ENCODE measurements at regions not wholly inside any gene's neighbourhood (a gene's known extent, or its start where the extent isn't known, plus 50 kb on each side); places are given as distances from the start of the nearest gene placed in this dataset.

DNA sequence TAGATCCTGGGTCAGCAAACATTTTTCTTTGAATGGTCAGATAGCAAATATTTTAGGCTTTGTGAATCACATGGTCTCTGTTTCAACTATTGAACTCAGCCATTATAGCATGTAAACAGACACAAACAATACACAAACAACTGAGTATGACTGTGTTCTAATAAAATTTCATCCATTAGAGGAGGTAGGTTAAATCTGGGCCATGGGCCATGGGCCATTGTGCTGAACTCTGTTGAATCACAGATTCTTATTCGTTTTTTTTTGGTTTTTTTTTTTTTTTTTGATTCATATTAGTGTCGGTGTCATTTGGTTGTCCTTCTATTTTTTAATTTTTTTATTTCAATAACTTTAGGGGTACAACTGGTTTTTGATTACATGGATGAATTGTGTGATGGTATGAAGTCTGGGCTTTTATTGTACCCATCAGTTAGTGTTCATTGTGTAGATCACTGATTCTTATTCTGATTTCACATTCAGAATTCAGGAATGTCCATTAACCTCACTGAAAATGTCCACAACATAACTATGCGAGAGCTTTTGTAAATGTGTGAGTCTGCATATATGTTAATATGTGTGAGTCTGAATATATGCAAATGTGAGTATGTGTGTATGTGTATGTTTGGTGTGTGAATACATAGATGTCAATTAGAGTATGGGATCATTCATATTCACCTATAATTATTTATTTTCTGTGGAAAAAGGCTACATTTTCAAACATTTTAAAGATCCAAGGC lies 443.7 kb upstream of the GRM3 start:
- TF ChIP-seq, protein P1, sequence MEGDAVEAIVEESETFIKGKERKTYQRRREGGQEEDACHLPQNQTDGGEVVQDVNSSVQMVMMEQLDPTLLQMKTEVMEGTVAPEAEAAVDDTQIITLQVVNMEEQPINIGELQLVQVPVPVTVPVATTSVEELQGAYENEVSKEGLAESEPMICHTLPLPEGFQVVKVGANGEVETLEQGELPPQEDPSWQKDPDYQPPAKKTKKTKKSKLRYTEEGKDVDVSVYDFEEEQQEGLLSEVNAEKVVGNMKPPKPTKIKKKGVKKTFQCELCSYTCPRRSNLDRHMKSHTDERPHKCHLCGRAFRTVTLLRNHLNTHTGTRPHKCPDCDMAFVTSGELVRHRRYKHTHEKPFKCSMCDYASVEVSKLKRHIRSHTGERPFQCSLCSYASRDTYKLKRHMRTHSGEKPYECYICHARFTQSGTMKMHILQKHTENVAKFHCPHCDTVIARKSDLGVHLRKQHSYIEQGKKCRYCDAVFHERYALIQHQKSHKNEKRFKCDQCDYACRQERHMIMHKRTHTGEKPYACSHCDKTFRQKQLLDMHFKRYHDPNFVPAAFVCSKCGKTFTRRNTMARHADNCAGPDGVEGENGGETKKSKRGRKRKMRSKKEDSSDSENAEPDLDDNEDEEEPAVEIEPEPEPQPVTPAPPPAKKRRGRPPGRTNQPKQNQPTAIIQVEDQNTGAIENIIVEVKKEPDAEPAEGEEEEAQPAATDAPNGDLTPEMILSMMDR (optimal IDR thresholded peaks at IDR 0.05 in 1 of 3, IDR thresholded peaks at IDR 0.05 in 1 of 3, conservative IDR thresholded peaks at IDR 0.05 in 1 of 3; ENCODE audit: extremely low read depth in 1 of 3, insufficient read depth in 2 of 3, low read length in 3 of 3): no peak
- TF ChIP-seq EZH2 (IDR thresholded peaks at IDR 0.05; ENCODE audit: low read length): no peak

Data from keratinocyte (primary cell).